C4-2B (cell line): ENCODE measurements at regions not wholly inside any gene's neighbourhood (a gene's known extent, or its start where the extent isn't known, plus 50 kb on each side); places are given as distances from the start of the nearest gene placed in this dataset.

Source experiments
- ZFX ChIP-seq: fragments of 450-650 bp; IDR thresholded peaks from 2 replicates; pipeline ENCODE4 v1.6.1; 2017
- TF ChIP-seq, protein P1 (sequence below): fragments of 450-650 bp; conservative IDR thresholded peaks from 2 replicates; pipeline ENCODE4 v1.5.1; 2017; ENCODE audit warnings: mild to moderate bottlenecking

DNA sequence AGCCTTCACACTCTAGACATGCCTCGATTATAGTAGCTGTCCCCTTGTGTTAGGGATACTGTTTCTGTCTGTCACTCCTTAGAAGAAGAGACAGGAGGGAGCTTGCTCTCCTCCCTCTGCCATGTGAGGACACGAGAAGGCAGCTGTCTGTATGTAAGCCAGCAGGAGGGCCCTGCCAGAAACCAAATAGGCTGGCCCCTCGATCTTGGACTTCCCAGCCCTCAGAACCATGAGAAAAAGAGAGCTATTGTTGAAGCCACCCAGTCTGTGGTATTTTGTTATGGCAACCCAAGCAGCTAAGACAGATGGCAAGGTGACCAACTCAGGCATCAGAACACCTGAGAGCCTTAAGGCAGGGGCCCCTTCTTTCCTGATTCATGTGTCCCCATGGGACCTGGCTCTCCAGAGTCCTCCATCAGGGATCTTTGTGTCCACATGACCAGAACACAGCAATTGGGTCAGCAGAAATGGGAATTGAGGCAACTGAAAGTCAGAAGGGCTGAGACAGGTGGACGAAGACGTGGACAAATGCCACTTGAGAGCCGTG, 65.6 kb upstream of the NPAS1 start:
- TF ChIP-seq, protein P1, sequence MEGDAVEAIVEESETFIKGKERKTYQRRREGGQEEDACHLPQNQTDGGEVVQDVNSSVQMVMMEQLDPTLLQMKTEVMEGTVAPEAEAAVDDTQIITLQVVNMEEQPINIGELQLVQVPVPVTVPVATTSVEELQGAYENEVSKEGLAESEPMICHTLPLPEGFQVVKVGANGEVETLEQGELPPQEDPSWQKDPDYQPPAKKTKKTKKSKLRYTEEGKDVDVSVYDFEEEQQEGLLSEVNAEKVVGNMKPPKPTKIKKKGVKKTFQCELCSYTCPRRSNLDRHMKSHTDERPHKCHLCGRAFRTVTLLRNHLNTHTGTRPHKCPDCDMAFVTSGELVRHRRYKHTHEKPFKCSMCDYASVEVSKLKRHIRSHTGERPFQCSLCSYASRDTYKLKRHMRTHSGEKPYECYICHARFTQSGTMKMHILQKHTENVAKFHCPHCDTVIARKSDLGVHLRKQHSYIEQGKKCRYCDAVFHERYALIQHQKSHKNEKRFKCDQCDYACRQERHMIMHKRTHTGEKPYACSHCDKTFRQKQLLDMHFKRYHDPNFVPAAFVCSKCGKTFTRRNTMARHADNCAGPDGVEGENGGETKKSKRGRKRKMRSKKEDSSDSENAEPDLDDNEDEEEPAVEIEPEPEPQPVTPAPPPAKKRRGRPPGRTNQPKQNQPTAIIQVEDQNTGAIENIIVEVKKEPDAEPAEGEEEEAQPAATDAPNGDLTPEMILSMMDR: no peak
- TF ChIP-seq ZFX: no peak
